HUES6 (cell line): ENCODE measurements at regions not wholly inside any gene's neighbourhood (a gene's known extent, or its start where the extent isn't known, plus 50 kb on each side); places are given as distances from the start of the nearest gene placed in this dataset.
"Not testable (repeated sequence)": the region's sequence is repeated elsewhere in the genome, so short reads cannot be mapped to it uniquely, and the experiment has no call there.

Experiments
- H3K27ac ChIP-seq: 2 replicates; pipeline ENCODE4 v1.7.0; 2013; ENCODE audit warnings: low read depth, mild to moderate bottlenecking, low read length, inconsistent platforms
- H3K27me3 ChIP-seq: 2 replicates; pipeline ENCODE4 v1.6.1; 2013; ENCODE audit warnings: low read length; ENCODE audit not compliant: control insufficient read depth, insufficient read depth
- H3K36me3 ChIP-seq: 2 replicates; pipeline ENCODE4 v1.6.1; 2013; ENCODE audit warnings: low read length; ENCODE audit not compliant: control insufficient read depth, insufficient read depth
- H3K4me1 ChIP-seq: 2 replicates; pipeline ENCODE4 v1.6.1; 2013; ENCODE audit warnings: low read length; ENCODE audit not compliant: control insufficient read depth, insufficient read depth
- H3K4me3 ChIP-seq: 2 replicates; pipeline ENCODE4 v1.5.1; 2013; ENCODE audit warnings: low read depth, low read length
- H3K9ac ChIP-seq: one replicate; pipeline ENCODE4 v1.6.1; 2013; ENCODE audit warnings: mild to moderate bottlenecking, low read length
- H3K9me3 ChIP-seq: 2 replicates; pipeline ENCODE4 v1.6.1; 2013; ENCODE audit warnings: low read depth, low read length; ENCODE audit not compliant: control insufficient read depth, insufficient read depth

DNA sequence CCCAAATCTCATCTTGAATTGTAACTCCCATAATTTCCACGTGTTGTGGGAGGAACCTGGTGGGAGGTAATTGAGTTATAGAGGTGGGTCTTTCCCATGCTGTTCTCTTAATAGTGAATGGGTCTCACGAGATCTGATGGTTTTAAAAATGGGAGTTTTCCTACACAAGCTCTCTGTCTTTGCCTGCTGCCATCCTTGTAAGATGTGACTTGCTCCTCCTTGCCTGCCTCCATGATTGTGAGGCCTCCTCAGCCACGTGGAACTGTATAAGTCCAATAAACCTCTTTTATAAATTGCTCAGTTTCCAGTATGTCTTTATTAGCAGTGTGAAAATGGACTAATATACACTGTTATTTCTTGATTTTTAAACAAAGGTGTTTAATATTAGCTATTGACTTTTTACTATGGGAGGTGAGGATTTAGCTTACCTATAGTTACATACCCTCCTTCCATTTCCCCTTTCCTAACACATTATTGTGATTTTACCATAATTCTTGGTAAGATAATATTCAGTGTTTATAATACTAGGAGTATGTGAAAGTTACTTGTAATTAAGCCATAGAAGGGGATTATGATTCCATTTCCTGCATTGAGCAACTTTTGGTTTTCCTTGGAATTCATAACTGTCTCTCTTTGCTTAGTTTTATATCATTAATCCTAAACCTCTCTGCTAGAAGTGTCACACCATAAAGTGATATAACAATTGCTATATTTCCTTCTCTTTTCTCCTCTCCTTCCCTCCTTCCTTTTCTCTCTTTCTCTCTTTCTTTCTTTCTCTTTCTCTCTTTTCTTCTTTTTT is 151.0 kb upstream of the KRAS start:
- H3K27me3 ChIP-seq: no peaks in the 10 kb centered on the region
- peaks cover 4% of the 10 kb centered on the region; the same call in 1 of the 2 replicates for H3K4me1 ChIP-seq
- H3K4me3 ChIP-seq: no peak overlapping the region
- H3K27ac ChIP-seq: no peak overlapping the region
- no peaks in the 10 kb centered on the region for H3K36me3 ChIP-seq
- no peak overlapping the region for H3K9ac ChIP-seq
- peaks cover 19% of the 10 kb centered on the region for H3K9me3 ChIP-seq

DNA sequence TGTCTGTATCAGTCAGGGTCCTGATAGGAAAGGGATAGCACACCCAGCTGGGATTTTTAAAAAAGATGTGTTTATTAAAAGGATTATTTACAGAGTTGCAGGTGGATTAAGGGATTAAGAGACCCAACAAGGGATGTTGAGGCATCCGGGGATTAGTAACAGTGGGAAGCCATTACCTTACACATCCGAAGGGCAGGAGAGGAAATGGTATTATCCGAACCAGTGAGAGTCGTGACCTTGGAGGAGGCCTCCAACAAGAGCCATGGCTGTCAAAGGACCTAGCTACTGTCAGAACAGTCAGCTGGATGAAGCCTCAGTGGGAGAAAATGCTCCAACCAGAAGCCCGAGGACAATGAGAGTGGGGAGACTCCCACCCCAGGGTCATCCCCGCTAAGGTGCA is 146.3 kb upstream of the KRAS start:
- Histone ChIP-seq H3K4me1 (no peaks in the 10 kb centered on the region), H3K9me3 (peaks cover 19% of the 10 kb centered on the region), H3K9ac (no peak overlapping the region), H3K27me3 (no peaks in the 10 kb centered on the region), H3K36me3 (no peaks in the 10 kb centered on the region), H3K4me3 (no peak overlapping the region), H3K27ac (no peak overlapping the region)

DNA sequence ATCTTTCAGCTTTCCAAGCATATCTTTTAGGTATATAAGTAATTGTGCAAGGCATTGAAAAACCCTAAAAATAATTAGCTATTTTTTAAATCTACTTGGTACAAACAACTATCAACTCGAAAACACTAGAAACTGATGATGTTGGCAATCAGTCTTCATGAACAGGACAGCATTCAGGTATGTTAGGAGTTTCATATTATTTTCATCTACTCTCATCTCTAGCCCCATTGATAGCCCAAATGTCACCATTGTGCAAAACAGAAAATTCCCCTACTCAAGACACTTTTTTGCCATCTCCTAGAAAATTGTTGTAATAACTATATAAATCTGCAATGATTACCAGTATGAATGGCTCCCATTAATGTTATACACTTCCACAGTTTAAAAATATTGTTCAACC is 144.5 kb upstream of the KRAS start:
- no peak overlapping the region for H3K4me3 ChIP-seq
- no peaks in the 10 kb centered on the region for H3K4me1 ChIP-seq
- no peaks in the 10 kb centered on the region for H3K27me3 ChIP-seq
- H3K9ac ChIP-seq: no peak overlapping the region
- no peaks in the 10 kb centered on the region for H3K36me3 ChIP-seq
- no peak overlapping the region for H3K27ac ChIP-seq
- H3K9me3 ChIP-seq: 0 out of 2 replicates have a peak, but pooled peaks cover 3% of the 10 kb centered on the region

DNA sequence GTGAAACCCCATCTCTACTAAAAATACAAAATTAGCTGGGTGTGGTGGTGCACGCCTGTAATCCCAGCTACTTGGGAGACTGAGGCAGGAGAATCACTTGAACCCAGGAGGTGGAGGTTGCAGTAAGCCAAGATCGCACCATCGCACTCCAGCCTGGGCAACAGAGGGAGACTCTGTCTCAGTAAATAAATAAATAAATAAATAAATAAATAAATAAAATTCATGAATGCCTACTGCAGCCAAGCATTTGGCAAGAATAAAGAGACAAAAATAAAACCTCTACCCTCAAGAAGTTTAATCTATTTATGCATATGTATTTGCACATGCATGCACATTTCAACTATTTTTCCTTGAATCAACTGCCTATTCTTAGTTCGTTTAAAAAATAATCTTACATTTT is 144.0 kb upstream of the KRAS start:
- H3K4me3 ChIP-seq, H3K9me3 ChIP-seq, H3K4me1 ChIP-seq, H3K27me3 ChIP-seq, H3K9ac ChIP-seq, H3K27ac ChIP-seq, H3K36me3 ChIP-seq: not testable (repeated sequence)

DNA sequence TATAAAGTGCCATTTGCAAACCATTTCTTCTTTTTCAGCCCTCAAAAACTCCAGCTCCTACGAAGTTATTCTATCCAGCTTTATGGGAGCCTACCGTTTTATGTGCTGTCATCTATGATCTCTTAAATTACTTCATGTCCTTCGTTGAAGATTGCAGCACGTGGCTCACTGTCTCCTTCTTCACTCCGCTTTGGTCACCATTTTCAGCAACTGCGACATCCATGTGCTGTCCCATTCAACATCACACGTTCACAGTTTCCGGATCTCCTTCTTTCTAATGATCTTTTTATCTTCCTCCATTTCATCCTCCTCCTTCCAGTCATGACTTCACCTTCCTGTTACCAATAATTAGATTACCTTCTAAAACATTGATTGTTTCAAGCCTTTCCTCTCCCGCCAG is 143.3 kb upstream of the KRAS start:
- H3K27me3 ChIP-seq: no peaks in the 10 kb centered on the region
- H3K27ac ChIP-seq: no peak overlapping the region
- H3K4me1 ChIP-seq: no peaks in the 10 kb centered on the region
- H3K9ac ChIP-seq: no peak overlapping the region
- H3K36me3 ChIP-seq: no peaks in the 10 kb centered on the region
- no peak overlapping the region for H3K4me3 ChIP-seq
- H3K9me3 ChIP-seq: no peaks in the 10 kb centered on the region

DNA sequence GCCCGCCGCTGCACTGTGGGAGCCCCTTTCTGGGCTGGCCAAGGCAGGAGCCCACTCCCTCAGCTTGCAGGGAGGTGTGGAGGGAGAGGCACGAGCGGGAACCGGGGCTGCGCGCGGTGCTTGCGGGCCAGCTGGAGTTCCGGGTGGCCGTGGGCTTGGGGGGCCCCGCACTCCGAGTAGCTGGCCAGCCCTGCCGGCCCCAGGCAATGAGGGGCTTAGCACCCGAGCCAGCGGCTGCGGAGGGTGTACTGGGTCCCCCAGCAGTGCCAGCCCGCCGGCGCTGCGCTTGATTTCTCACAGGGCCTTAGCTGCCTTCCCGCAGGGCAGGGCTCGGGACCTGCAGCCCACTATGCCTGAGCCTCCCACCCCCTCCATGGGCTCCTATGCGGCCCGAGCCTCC is 140.6 kb upstream of the KRAS start:
- H3K27me3 ChIP-seq, H3K4me3 ChIP-seq, H3K36me3 ChIP-seq, H3K9ac ChIP-seq, H3K4me1 ChIP-seq, H3K27ac ChIP-seq, H3K9me3 ChIP-seq: not testable (repeated sequence)

DNA sequence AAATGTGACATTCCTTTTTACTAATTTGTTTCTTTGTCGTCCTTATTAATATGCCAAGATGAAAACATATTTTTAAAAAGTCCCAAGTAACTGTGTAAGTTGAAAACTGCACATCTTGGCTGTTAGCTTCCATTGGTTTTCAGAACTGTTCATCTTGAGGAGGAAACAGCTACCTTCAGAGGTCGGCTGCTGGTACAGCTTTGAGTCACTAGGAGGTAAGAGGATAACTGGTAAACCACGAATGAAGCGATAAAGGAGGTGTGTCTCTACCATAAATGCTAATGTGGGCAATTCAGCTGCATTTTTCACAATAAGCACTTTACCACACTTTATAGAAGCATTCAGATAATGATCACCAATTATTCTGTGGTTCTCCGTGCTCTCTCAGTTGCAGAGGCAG is 137.5 kb upstream of the KRAS start:
- Histone ChIP-seq H3K9ac (no peak overlapping the region), H3K4me3 (no peak overlapping the region), H3K27me3 (peaks cover 15% of the 10 kb centered on the region; the same call in 1 of the 2 replicates), H3K4me1 (peaks cover 13% of the 10 kb centered on the region), H3K27ac (no peak overlapping the region), H3K9me3 (no peaks in the 10 kb centered on the region), H3K36me3 (no peaks in the 10 kb centered on the region)

DNA sequence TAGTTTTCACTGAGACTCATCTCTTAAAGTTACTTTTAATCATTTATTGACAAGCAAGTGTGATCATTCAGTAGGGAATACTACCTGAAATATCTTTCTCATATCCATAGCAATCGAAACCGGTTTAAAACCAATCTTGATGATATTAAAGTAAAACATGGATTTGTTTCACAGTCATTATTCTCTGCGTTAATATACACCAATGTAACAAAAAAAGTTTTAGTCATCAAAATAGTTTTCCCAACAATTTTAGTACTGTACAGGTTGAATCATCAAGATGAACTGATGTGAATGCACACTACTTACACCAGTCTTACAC is 137.0 kb upstream of the KRAS start:
- Histone ChIP-seq H3K9me3 (no peaks in the 10 kb centered on the region), H3K4me1 (peaks cover 13% of the 10 kb centered on the region), H3K9ac (no peak overlapping the region), H3K36me3 (no peaks in the 10 kb centered on the region), H3K27me3 (peaks cover 15% of the 10 kb centered on the region; the same call in 1 of the 2 replicates), H3K27ac (no peak overlapping the region), H3K4me3 (no peak overlapping the region)

DNA sequence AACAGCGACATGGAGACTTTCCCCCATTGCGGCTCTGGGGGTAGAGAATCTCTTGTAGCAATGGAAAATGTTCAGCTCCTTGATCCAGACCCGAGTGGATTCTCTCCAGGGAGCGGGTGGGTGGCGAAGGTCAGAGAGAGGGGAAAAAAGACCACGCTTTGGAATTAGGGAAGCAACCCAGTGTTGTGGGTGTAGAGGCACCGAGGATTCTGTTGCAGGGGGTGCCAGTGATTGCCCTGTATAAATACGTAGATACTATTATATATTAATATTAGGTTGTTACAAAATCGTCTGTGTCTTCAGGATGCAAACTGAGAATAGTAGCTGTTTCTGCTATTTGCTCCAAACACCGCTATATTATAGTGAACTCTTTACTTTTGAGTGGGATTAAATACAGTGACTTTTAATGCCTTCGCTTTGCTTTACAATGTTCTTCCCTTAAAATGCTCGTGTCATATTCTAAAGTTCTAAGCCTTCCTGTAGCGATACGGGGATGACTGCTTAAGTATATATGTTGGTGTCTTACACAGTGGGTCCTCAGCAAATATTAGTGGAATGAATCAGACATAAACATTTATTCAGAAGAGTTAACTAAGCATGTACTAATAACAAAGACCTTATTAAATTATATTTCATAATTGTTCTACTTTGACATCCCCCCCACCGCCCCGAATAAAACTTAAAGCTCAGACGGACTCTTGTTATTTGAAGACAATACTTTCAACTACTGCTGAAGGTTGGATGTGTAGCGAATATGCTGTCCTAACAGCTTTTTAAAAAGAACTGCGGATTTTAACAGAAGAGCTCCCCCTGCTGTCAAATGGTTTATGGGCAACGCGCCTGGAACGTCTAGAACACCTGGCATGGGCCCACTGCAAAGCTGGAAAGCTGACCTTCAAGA is 136.4 kb upstream of the KRAS start:
- no peaks in the 10 kb centered on the region for H3K9me3 ChIP-seq
- H3K27ac ChIP-seq: peak overlapping the region; percentile 99; the same call in 1 of the 2 replicates
- H3K9ac ChIP-seq: peak overlapping the region; percentile 71

DNA sequence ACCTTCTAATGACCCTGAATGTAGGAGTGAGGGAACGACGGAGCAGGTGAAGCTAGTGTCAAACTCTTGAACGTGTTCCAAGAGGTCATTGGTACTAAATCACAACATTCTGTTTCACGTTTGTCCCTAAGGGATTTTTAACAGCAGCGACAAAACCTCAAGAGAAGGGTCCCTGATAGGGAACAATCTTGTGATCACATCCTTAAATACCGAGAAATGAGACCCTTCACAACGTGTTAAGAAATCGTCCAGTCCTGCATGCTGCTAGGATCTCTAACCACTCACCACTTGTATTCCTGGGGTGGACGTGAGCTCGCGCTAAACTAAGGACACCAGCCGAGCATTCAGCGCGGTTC is 134.1 kb upstream of the KRAS start:
- peaks cover 13% of the 10 kb centered on the region for H3K4me1 ChIP-seq
- H3K27ac ChIP-seq: peak overlapping the region; percentile 99; the same call in 1 of the 2 replicates
- peak overlapping the region; percentile 86 for H3K4me3 ChIP-seq
- peaks cover 15% of the 10 kb centered on the region; the same call in 1 of the 2 replicates for H3K27me3 ChIP-seq
- H3K9me3 ChIP-seq: no peaks in the 10 kb centered on the region
- peak overlapping the region; percentile 97 for H3K9ac ChIP-seq
- no peaks in the 10 kb centered on the region for H3K36me3 ChIP-seq

More for the DNA sequence above, 136.4 kb upstream of the KRAS start:
- Histone ChIP-seq H3K4me3 (peak overlapping the region; percentile 86), H3K36me3 (no peaks in the 10 kb centered on the region), H3K4me1 (peaks cover 13% of the 10 kb centered on the region), H3K27me3 (peaks cover 15% of the 10 kb centered on the region; the same call in 1 of the 2 replicates)
